Mesothelial cell of epicardium (in vitro differentiated cells): ENCODE measurements at regions not wholly inside any gene's neighbourhood (a gene's known extent, or its start where the extent isn't known, plus 50 kb on each side); places are given as distances from the start of the nearest gene placed in this dataset.

ENCODE experiments used
- DNase-seq, 2 experiments: peaks; one replicate each; pipeline ENCODE4 v3.0.0; 2021; ENCODE audit warnings: low spot score in 2 of 2; ENCODE audit not compliant: unreplicated experiment in 2 of 2
- H3K27ac Mint-ChIP-seq: 2 replicates; pipeline ENCODE4 v1.8.0; 2021; ENCODE audit warnings: mixed read lengths
- H3K27me3 Mint-ChIP-seq: 2 replicates; pipeline ENCODE4 v1.8.0; 2021; ENCODE audit warnings: low read depth, mixed read lengths
- H3K36me3 Mint-ChIP-seq: 2 replicates; pipeline ENCODE4 v1.8.0; 2021; ENCODE audit warnings: mixed read lengths
- H3K4me1 Mint-ChIP-seq: 2 replicates; pipeline ENCODE4 v1.8.0; 2021; ENCODE audit warnings: mixed read lengths
- H3K4me3 Mint-ChIP-seq: 2 replicates; pipeline ENCODE4 v1.8.0; 2021; ENCODE audit warnings: mild to moderate bottlenecking, moderate library complexity, mixed read lengths
- H3K9me3 Mint-ChIP-seq: 2 replicates; pipeline ENCODE4 v1.8.0; 2021; ENCODE audit warnings: mixed read lengths
- TF ChIP-seq, protein P1 (sequence below): fragments of 200-600 bp; sonication (generic); IDR thresholded peaks from one replicate; pipeline ENCODE4 v1.5.0; 2021; ENCODE audit warnings: antibody characterized with exemption; ENCODE audit not compliant: unreplicated experiment

DNA sequence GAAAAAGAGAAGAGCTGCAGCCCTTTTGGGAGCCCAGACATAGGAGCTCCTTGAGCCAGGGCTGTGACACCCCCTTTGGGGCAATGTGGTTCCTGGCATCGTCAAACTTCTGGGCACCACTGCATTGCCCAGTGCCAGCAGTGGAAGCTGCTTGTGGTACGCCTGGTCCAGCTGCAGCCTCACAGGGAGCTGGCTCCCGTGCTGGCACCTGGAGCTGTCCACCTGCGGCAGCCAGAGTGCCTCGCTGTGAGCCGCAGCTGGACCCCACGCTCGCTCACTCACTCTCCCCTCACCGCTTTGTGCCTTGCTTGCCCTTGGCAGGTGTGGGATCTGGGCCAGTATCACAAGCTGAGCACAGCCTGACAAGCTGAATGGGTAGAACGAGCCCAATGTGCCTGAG lies 1150.8 kb upstream of the CDH6 start:
- TF ChIP-seq, protein P1, sequence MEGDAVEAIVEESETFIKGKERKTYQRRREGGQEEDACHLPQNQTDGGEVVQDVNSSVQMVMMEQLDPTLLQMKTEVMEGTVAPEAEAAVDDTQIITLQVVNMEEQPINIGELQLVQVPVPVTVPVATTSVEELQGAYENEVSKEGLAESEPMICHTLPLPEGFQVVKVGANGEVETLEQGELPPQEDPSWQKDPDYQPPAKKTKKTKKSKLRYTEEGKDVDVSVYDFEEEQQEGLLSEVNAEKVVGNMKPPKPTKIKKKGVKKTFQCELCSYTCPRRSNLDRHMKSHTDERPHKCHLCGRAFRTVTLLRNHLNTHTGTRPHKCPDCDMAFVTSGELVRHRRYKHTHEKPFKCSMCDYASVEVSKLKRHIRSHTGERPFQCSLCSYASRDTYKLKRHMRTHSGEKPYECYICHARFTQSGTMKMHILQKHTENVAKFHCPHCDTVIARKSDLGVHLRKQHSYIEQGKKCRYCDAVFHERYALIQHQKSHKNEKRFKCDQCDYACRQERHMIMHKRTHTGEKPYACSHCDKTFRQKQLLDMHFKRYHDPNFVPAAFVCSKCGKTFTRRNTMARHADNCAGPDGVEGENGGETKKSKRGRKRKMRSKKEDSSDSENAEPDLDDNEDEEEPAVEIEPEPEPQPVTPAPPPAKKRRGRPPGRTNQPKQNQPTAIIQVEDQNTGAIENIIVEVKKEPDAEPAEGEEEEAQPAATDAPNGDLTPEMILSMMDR: no peak
- Mint-ChIP-seq H3K36me3 (no peaks in the 10 kb centered on the region), H3K27me3 (peaks cover 12% of the 10 kb centered on the region), H3K9me3 (no peaks in the 10 kb centered on the region), H3K4me3 (no peak overlapping the region), H3K27ac (no peak overlapping the region), H3K4me1 (no peaks in the 10 kb centered on the region)
- DNase-seq: no peak

DNA sequence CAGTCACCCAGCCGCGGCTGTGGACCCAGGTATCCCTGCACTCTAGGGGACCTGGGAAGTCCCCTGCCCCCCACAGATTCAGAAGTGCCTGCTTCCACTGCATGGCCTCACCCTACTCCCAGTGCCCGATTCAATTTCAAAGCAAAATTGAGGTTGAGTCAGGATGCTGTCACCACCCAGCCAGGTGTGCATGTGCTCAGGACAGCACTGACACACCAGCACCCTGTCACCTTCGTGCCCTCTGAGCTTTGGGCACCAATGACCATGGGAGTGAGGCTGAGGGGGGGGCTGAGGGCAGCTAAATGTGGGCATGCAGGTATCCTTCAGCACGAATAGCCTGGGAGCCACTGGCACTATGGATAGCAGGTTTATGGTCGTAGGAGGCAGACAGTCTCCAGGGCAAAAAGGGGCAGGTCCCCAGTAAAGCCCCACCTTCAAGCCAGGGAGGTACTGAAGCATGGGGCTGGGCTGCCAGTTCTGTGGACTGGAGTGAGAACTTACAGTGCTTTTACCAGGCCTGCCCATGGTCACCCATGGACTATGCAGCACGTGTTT lies 1151.6 kb upstream of the CDH6 start:
- no peak for DNase-seq
- TF ChIP-seq, protein P1: no peak
- Mint-ChIP-seq H3K9me3 (no peaks in the 10 kb centered on the region), H3K4me1 (no peaks in the 10 kb centered on the region), H3K36me3 (no peaks in the 10 kb centered on the region), H3K27me3 (peaks cover 12% of the 10 kb centered on the region), H3K27ac (no peak overlapping the region), H3K4me3 (no peak overlapping the region)

DNA sequence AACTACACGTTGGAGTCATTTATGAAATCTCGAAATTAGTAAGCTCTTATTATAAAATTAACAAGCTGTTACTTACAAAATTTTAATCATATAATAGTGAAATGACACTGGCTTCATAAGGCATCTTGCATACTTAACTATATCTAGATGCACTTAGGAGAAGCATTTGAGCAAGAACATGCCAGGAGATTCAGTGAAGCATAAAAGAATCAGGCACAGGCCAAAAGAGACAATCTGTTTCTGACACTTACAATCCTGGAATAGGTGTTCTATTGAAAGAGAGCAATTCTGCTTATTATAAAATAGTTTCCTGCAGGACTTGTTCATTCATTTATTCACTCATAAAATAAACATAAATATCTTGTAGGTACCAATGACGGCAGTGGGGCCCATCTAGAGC lies 1152.2 kb upstream of the CDH6 start:
- Mint-ChIP-seq H3K27me3 (peaks cover 9% of the 10 kb centered on the region), H3K36me3 (no peaks in the 10 kb centered on the region), H3K9me3 (no peaks in the 10 kb centered on the region), H3K27ac (no peak overlapping the region), H3K4me3 (no peak overlapping the region), H3K4me1 (no peaks in the 10 kb centered on the region)
- DNase-seq: no peak
- TF ChIP-seq, protein P1: no peak

DNA sequence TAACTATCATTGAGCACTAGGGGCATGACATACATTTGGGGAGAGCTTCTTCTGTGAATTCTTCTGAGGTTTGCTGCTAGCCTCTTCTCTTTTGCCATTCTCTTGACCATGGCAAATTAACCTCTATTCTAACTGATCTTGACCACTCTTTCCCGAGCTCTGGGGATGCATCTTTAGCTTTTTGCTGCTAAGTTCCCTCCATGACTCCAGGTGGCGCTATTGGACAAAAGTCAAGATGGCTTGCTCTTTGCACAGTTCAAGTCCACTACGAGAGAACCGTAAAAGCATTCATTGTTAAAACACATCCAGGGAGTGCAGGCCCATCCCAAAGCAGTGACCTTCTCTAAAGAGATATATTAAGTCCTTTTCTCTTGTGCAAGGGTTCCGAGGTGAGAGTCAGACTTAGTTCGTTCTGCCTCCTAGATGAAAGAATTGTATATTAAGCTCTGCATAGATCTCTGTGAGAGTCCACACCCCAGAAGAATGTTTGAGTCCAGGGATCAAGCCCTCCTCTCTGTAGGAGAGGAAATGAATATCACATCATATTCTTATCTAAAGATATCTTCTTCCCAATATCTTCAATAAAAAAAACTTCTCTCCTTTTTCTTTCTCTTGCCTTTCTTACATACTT lies 1152.9 kb upstream of the CDH6 start:
- peaks cover 9% of the 10 kb centered on the region for H3K27me3 Mint-ChIP-seq
- no peak overlapping the region for H3K27ac Mint-ChIP-seq
- peak in 1 of 2 experiments; percentile 56 for DNase-seq
- no peaks in the 10 kb centered on the region for H3K36me3 Mint-ChIP-seq
- no peaks in the 10 kb centered on the region for H3K4me1 Mint-ChIP-seq
- TF ChIP-seq, protein P1: peak; percentile 73
- H3K9me3 Mint-ChIP-seq: no peaks in the 10 kb centered on the region
- H3K4me3 Mint-ChIP-seq: no peak overlapping the region

DNA sequence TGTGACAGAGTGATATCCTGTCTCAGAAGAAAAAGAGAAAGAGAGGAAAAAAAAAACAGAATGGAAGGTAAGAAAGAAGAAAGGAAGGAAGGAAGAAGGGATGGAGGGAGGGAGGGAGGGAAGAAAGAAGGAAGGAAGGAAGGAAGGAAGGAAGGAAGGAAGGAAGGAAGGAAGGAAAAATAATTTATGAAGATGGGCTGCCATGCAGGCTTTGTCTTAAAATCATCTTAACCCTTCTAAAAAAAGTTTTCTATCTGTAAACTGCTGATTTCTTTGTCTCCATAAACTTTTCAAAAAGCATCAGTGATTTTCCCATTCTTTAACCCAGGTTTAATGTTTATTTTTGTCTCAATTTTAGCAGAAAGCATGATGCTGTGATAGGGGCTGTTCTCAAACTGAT lies 1154.1 kb upstream of the CDH6 start:
- H3K4me3 Mint-ChIP-seq: no peak overlapping the region
- H3K9me3 Mint-ChIP-seq: no peaks in the 10 kb centered on the region
- no peaks in the 10 kb centered on the region for H3K4me1 Mint-ChIP-seq
- no peaks in the 10 kb centered on the region for H3K36me3 Mint-ChIP-seq
- TF ChIP-seq, protein P1: no peak
- peaks cover 9% of the 10 kb centered on the region for H3K27me3 Mint-ChIP-seq
- H3K27ac Mint-ChIP-seq: no peak overlapping the region
- DNase-seq: no peak
